Central memory CD4-positive, alpha-beta T cell (primary cell): ENCODE measurements at regions not wholly inside any gene's neighbourhood (a gene's known extent, or its start where the extent isn't known, plus 50 kb on each side); places are given as distances from the start of the nearest gene placed in this dataset.

Experiments used
- DNase-seq: peaks from one replicate; pipeline ENCODE4 v3.0.0; 2022

- DNase-seq: no peak
These were observed 671.7 kb downstream of the CDH11 start for GRCh38 chr16:64450177-64450576.

- DNase-seq: no peak
These were observed 672.4 kb downstream of the CDH11 start for GRCh38 chr16:64449506-64449905.

DNA sequence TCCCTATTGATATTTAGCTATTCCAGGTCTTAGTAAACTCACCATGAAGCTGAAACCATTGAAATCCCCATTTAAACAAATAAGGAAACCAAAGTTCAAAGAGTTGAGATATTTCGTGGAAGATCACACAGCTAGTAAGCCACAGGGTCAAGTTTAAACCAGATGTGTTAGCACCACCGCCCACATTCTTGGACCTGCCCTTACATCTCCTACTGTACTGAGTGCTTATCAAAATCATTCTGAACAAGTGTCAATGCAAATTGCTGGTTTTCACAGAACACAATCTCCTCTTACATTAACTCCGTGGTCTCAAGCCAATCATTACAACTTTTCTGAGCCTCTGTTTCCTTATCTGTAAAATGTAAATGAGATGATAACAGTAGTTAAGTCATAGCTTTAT lies 676.2 kb downstream of the CDH11 start:
- no peak for DNase-seq

DNA sequence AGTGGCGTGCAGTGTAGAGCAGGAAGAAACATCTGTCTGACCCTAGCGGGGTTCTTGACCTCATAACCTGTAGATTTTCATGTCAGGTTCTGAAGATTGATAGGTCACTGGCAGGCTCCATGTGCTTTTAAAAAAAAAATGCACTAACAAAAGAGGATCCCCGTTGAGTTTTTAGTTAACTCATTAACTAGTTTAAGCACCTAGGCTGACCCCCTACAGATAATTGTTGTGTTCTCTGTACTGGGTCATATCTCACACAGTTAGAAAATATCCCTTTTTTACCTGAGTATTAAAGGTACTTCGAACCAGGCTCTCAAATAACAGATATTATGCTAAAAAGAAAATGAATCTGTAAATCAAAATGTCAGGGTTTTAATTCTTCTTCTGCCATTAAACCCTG lies 676.6 kb downstream of the CDH11 start:
- no peak for DNase-seq

- no peak for DNase-seq
These were observed 681.4 kb downstream of the CDH11 start for GRCh38 chr16:64440421-64440831.

DNA sequence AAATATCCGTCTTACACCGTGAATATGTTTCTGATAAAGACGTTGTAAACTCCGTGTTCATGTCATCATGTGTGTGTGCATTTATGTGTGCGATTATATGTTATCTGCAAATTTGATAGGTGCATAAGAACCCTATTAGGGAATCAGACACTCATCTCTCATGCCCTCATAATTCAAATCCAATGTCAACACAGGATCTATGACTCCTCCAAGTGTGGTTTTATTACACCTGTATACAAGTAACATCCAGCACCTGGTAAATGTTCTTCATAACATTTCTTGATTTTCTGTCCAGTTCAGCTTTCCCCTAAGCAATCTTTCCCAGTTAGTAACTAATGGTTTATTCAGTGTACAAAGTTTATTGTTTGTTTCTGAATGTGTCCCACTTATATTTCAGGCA lies 681.9 kb downstream of the CDH11 start:
- no peak for DNase-seq

GRCh38 chr16:64437706-64438324 lies 684.0 kb downstream of the CDH11 start:
- DNase-seq: no peak

DNA sequence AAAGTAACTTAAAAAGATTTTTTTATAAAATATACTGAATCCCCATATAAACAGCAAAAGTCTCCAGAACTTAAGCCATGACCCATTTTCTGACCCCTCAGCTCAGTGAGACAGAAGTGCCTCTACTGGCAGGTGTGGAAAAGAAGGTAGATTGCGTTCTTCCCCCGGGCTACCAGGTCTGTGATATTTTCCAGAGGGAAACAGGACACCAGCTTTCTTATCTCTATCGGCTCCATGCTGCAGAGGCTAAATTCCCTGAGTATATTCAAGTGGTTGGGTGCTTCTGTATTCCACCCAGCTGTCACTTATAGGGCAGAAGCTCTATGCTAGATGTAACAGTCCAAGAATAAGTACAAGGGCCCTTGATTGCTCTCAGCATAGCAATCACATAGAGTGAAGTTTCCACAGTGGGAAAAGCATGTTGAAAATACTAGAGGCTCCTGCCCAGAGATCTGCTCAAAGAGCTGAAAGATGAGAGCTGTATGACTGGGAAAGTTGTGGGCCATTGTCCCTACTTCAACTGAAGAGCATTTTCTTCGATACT lies 687.3 kb downstream of the CDH11 start:
- no peak for DNase-seq

- DNase-seq: no peak
These were observed 693.3 kb downstream of the CDH11 start for GRCh38 chr16:64428463-64429113.

DNA sequence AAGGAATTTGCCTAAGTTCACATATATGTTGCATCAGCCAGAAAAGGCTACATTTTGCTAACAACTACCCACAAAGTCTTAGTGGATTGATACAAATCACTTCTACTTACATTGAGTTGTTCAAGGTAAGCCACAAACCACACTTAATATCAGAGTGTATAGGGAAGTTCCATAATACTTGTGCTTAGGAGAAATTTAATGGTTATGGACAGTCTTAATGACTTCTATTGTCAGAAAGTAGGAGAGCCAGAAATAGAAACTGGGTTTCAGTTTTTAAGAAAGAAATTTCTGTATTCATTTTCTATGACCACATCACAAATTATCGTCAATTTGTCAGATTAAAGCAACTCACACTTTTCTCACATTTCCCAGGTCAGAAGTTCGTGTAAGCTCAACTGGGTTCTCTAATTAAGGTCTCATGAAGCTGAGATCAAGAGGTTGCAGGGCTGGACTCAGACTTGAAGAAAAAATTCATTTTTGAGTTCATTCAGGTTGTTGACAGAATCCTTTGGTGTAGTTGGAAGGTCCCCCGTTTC lies 695.7 kb downstream of the CDH11 start:
- no peak for DNase-seq

DNA sequence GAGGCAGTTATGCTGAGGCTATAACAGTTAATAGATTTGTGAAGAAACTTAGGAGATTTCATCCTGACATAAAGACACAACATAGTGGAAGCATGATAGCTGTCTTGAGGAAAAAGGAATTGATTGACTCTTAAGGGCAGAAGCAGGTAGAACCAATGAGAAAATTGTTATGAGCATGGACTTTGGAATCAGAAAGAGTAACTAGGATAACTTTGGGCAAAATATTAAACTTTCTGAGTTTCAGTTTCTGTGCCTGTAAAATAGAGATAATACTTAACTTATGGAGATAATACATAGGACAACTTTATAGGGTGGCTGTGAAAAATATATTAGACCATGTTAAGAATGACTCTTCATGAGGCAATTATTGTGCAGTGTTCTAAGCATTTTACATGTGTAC lies 696.5 kb downstream of the CDH11 start:
- no peak for DNase-seq

DNA sequence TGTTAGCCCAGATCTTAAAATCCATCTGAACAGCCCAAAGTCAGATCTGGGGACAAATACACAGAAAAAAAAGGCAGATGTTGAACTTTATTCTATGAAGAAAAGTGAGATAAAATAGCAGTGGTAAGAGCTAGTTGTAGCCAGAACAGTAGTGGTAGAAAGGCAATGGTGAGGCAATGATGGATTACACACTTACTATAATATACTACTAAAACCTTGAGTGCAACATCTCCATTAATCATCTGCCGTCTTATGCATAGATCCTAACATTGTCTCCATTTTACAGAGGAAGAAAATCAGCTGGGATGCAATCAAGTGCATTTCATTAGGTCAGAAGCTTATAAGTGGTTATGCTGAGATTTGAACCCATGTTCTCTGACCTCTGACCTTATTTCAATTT lies 699.6 kb downstream of the CDH11 start:
- DNase-seq: no peak

DNA sequence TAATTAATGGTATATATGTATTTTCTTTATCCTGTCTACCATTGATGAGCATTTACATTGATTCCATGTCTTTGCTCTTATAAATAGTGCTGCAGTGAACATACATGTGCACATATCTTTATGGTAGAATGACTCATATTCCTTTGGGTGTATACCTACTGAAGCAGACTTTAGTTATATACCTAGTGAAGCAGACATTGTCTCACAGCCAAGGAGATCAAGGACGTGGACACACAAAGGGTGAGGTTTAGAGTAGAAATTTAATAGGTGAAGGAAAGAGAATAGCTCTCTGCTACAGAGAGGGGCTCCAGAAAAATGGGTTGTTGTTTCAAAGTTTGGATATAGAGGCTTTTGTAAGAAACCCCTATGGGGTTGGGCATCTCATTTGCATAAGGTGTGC lies 700.3 kb downstream of the CDH11 start:
- DNase-seq: no peak

- DNase-seq: no peak
These were observed 702.0 kb downstream of the CDH11 start for GRCh38 chr16:64419832-64420231.

DNA sequence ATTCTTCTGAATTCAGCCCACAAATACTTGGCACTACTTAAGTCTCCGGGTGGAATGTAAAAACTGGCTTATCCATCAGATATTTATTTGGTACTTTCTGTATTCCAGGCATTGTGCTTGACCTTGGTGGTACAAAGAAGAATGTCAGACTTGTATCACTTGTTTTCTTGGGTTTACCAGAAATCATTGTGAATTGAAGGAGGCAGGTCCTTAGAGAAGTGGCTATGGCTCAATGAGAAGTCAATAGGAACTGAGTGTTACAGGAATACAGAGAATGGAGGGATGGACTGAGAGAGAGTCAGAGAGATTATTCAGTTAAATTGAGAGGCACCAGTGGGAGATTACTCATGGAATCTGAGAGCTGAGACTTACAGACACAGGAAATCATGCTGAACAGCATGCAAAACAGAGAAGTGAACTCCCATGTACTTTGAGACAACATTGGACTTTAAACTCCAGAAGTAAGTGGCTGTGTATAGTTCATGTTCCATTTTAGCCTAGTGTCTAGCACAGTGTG lies 704.1 kb downstream of the CDH11 start:
- no peak for DNase-seq

DNA sequence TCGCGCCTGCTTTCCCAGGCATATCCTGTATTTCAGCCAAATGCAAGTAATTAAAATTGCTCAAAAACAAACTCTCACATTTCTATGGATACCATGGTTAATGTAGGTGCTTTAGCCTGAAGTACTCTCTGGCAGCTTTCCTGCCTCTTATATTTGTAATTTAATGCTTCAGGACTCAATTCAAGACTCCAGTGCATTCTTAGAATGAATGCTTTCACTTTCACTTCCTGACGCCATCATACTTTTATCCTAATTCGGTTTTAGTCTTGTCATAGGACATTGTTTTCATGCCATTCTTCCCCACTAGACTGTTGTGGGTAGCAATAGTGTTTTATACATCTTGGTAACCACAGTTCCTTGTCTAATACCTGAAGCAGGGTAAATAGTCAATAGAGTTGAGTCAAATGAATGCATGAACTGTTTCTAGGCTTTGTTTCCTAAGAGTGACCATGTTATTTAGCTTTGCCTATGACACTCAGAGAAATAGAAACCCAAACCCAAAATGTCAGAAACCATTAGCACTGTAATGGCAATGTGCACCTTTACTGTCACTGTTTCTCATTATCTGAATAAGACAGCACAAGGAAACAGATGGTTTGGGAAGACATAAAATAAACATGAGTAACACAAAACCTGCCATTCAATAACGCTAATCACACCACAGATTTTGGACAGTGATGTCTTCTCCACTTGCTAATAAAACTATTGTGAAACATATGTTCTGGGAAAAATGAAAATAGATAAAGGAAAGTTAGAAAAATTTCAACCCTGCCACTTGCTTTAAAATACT lies 705.5 kb downstream of the CDH11 start:
- DNase-seq: no peak

- DNase-seq: no peak
These were observed 709.1 kb downstream of the CDH11 start for GRCh38 chr16:64412578-64413280.

GRCh38 chr16:64410306-64410705 lies 711.6 kb downstream of the CDH11 start:
- no peak for DNase-seq

DNA sequence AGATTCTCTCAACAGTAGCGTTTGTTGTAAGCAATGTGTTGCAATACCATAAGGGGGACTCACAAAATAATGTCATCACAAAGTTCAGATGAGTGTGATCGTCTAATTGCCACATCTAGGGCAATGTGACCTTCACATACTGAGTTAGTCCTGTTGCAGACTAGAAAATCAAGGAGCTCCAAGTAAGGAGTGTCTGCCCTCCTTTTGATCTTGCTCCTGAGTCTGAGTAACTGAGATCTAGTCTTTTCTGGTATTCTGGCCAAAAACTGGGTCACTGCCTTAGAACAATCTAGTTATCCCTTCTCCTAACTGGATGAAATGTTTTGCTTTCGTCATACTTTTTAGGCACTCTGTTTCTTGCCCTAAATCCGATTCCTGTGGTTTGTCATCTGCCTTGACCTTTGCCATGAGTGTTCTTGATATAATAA lies 712.1 kb downstream of the CDH11 start:
- no peak for DNase-seq

GRCh38 chr16:64408699-64409098 lies 713.2 kb downstream of the CDH11 start:
- DNase-seq: no peak

- DNase-seq: no peak
These were observed 715.1 kb downstream of the CDH11 start for GRCh38 chr16:64406770-64407181.

DNA sequence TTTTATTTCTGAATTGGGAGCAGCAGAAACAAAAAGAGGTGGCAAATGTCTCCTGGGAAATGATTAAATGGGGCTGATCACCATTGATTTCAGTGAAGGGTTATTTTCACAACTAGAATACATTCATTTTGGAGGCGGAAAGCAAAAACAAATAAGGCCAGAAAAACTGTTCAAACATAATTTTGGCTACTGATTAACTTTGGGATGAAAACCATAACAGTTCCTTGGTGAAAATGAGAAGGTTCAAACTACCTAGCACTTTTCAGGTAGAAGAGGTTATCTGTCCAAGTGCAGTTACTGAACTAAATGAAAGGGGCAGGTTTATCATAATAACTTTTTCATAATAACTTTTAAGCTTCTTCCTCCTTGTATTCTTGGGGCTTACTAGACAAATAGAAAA lies 718.5 kb downstream of the CDH11 start:
- no peak for DNase-seq

DNA sequence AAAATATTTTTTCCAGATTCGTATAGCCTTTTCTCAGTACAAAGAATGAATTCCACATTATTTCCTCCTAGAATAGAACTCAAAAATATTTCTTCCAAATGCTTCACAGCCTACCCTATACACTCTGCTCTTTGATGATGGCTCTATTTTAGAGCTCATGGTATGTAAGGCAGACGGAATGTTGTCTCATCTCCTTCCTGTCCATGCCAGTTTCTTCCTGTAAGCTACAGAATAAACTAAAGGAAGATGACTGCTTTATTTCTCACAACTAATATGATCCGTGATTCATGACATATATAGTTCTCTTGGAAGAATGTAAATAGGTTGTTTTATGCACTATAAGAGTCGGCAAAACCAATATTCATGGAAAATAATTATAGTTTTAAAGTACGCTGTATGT lies 723.1 kb downstream of the CDH11 start:
- DNase-seq: no peak
